OCI-LY3 (cell line): ENCODE measurements at regions not wholly inside any gene's neighbourhood (a gene's known extent, or its start where the extent isn't known, plus 50 kb on each side); places are given as distances from the start of the nearest gene placed in this dataset.

Experiments used
- H2AFZ ChIP-seq: fragments of 200-600, 300-600 bp; shearing (Covaris generic); 2 replicates; pipeline ENCODE4 v1.6.0; 2014; ENCODE audit warnings: antibody characterized with exemption, low read depth, low read length
- H3K27ac ChIP-seq: fragments of 200-600, 300-600 bp; sonication (generic); 2 replicates; pipeline ENCODE4 v1.5.1; 2014; ENCODE audit warnings: mild to moderate bottlenecking, low read length, moderate library complexity, mixed read lengths
- H3K27me3 ChIP-seq: fragments of 200-600, 300-600 bp; sonication (generic); 2 replicates; pipeline ENCODE4 v1.6.1; 2014; ENCODE audit warnings: low read depth, low read length, mixed read lengths
- H3K36me3 ChIP-seq: fragments of 200-600, 300-600 bp; sonication (generic); replicated peaks from 2 replicates; pipeline ENCODE3; 2014; ENCODE audit warnings: low read depth, low read length, mixed read lengths
- H3K4me1 ChIP-seq: fragments of 300-600, 200-600 bp; sonication (generic); 2 replicates; pipeline ENCODE4 v1.6.1; 2014; ENCODE audit warnings: low read length, mixed read lengths
- H3K4me2 ChIP-seq: fragments of 200-600, 300-600 bp; sonication (generic); 2 replicates; pipeline ENCODE4 v1.6.1; 2014; ENCODE audit warnings: low read length, mixed read lengths
- H3K4me3 ChIP-seq: fragments of 300-600, 200-600 bp; sonication (generic); 2 replicates; pipeline ENCODE4 v1.5.1; 2014; ENCODE audit warnings: antibody characterized with exemption, mild to moderate bottlenecking, low read length, moderate library complexity
- H3K79me2 ChIP-seq: fragments of 300-600, 200-600 bp; shearing (Covaris generic); 2 replicates; pipeline ENCODE4 v1.6.1; 2014; ENCODE audit warnings: mild to moderate bottlenecking, low read length, mixed read lengths
- H3K9ac ChIP-seq: fragments of 300-600, 200-600 bp; shearing (Covaris generic); 2 replicates; pipeline ENCODE4 v1.6.0; 2014; ENCODE audit warnings: mild to moderate bottlenecking, low read length, moderate library complexity
- H3K9me3 ChIP-seq: fragments of 200-600, 300-600 bp; shearing (Covaris generic); 2 replicates; pipeline ENCODE4 v1.6.1; 2014; ENCODE audit warnings: low read length, mixed read lengths; ENCODE audit not compliant: insufficient read depth
- H4K20me1 ChIP-seq: fragments of 200-600, 300-600 bp; sonication (generic); 2 replicates; pipeline ENCODE4 v1.6.1; 2016; ENCODE audit warnings: low read length, mixed read lengths; ENCODE audit not compliant: insufficient read depth
- EZH2phosphoT487 ChIP-seq: fragments of 200-600 bp; shearing (Covaris generic); IDR thresholded peaks from 2 replicates; pipeline ENCODE4 v1.6.1; 2018; ENCODE audit warnings: antibody characterized with exemption, mixed run types, low read depth
- TF ChIP-seq, protein P1 (sequence below): fragments of 200-600, 300-600 bp; sonication (generic); IDR thresholded peaks from 2 replicates; pipeline ENCODE4 v1.5.1; 2014; ENCODE audit warnings: antibody characterized with exemption, low read length, low read depth

DNA sequence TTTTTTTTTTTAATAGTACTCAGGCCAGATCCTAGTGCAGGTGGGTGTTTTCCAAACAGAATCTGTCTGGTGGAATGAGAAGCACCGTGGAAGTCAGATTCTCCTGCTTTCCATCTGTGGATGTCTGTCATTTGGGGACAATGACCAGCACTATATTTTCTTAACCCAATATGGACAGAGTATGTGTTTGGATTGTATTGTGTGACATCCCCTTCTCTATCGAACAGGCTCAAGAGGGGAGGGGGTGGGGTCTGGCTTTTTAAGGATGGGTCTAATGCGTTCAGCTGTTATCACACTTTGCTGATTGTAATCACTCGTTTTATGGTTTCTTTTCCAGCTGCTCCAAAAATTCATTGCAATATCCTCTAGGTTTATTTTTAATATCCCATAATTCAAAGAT, 197.5 kb upstream of the CEP162 start:
- Histone ChIP-seq H3K4me2 (no peak overlapping the region), H3K27ac (no peak overlapping the region), H3K36me3 (no peaks in the 10 kb centered on the region), H3K9me3 (no peaks in the 10 kb centered on the region), H3K79me2 (no peaks in the 10 kb centered on the region), H3K27me3 (peaks cover 9% of the 10 kb centered on the region; the same call in 1 of the 2 replicates), H3K9ac (no peak overlapping the region), H2AFZ (no peak overlapping the region), H3K4me1 (no peaks in the 10 kb centered on the region), H4K20me1 (no peaks in the 10 kb centered on the region), H3K4me3 (no peak overlapping the region)
- TF ChIP-seq, protein P1, sequence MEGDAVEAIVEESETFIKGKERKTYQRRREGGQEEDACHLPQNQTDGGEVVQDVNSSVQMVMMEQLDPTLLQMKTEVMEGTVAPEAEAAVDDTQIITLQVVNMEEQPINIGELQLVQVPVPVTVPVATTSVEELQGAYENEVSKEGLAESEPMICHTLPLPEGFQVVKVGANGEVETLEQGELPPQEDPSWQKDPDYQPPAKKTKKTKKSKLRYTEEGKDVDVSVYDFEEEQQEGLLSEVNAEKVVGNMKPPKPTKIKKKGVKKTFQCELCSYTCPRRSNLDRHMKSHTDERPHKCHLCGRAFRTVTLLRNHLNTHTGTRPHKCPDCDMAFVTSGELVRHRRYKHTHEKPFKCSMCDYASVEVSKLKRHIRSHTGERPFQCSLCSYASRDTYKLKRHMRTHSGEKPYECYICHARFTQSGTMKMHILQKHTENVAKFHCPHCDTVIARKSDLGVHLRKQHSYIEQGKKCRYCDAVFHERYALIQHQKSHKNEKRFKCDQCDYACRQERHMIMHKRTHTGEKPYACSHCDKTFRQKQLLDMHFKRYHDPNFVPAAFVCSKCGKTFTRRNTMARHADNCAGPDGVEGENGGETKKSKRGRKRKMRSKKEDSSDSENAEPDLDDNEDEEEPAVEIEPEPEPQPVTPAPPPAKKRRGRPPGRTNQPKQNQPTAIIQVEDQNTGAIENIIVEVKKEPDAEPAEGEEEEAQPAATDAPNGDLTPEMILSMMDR, result no peak
- no peak for TF ChIP-seq EZH2phosphoT487

DNA sequence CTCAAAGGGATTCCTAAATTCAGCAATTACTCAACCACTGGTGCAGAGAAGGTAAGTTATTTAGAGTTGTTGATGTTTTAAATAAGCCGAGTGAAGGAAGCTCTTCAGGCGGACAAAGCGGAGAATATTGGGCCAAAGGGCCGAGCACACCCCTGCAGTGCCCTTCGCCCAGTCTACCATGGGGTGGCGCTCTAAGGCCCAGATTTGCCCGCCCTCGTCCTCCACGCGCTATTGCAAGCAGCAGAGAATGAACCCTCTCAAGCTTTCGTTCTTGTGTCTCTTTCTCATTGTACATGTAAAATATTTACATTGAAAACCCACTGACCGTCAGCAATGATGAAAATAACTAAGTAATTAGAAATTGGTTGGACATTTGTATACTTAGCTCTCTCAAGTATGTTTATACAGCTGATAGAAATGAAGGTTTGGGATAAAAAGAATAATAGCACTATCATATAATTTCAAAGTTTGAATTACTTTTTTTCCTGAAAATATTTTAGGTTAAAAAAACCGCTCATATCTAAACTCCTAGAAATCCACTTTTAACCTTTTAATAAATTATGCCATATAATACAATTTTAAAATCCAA, 195.0 kb upstream of the CEP162 start:
- Histone ChIP-seq H3K36me3 (no peaks in the 10 kb centered on the region), H3K4me3 (peak overlapping the region; percentile 43), H3K27ac (no peak overlapping the region), H3K9me3 (no peaks in the 10 kb centered on the region), H3K4me2 (peak overlapping the region; percentile 62), H3K9ac (no peak overlapping the region), H3K4me1 (no peaks in the 10 kb centered on the region), H3K79me2 (no peaks in the 10 kb centered on the region), H4K20me1 (no peaks in the 10 kb centered on the region), H3K27me3 (peaks cover 12% of the 10 kb centered on the region; the same call in 1 of the 2 replicates), H2AFZ (peak overlapping the region; percentile 31; the same call in 1 of the 2 replicates)
- TF ChIP-seq, protein P1, result peak; percentile 93
- TF ChIP-seq EZH2phosphoT487, result no peak

- Histone ChIP-seq H2AFZ (no peak overlapping the region), H3K4me1 (no peaks in the 10 kb centered on the region), H3K4me2 (no peak overlapping the region), H4K20me1 (no peaks in the 10 kb centered on the region), H3K9ac (no peak overlapping the region), H3K27ac (no peak overlapping the region), H3K9me3 (no peaks in the 10 kb centered on the region), H3K79me2 (no peaks in the 10 kb centered on the region), H3K4me3 (no peak overlapping the region), H3K27me3 (peaks cover 12% of the 10 kb centered on the region; the same call in 1 of the 2 replicates), H3K36me3 (no peaks in the 10 kb centered on the region)
- no peak for TF ChIP-seq EZH2phosphoT487
These were observed 193.6 kb upstream of the CEP162 start for GRCh38 chr6:84421031-84421430.

- no peaks in the 10 kb centered on the region for H3K79me2 ChIP-seq
- no peak overlapping the region for H3K27ac ChIP-seq
- H4K20me1 ChIP-seq, result no peaks in the 10 kb centered on the region
- TF ChIP-seq EZH2phosphoT487, result no peak
- TF ChIP-seq, protein P1, result no peak
- no peak overlapping the region for H3K9ac ChIP-seq
- H3K36me3 ChIP-seq, result no peaks in the 10 kb centered on the region
- no peak overlapping the region for H3K4me3 ChIP-seq
- H2AFZ ChIP-seq, result no peak overlapping the region
- H3K4me2 ChIP-seq, result no peak overlapping the region
- H3K4me1 ChIP-seq, result no peaks in the 10 kb centered on the region
- H3K9me3 ChIP-seq, result no peaks in the 10 kb centered on the region
- peaks cover 14% of the 10 kb centered on the region; the same call in 1 of the 2 replicates for H3K27me3 ChIP-seq
These were observed 189.8 kb upstream of the CEP162 start for GRCh38 chr6:84417260-84417659.
